DND-41 (cell line): ENCODE measurements at regions not wholly inside any gene's neighbourhood (a gene's known extent, or its start where the extent isn't known, plus 50 kb on each side); places are given as distances from the start of the nearest gene placed in this dataset.
"Not testable (repeated sequence)": the region's sequence is repeated elsewhere in the genome, so short reads cannot be mapped to it uniquely, and the experiment has no call there.

Experiments
- CTCF ChIP-seq: IDR thresholded peaks from 2 replicates; pipeline ENCODE4 v1.5.1; 2012; ENCODE audit warnings: borderline replicate concordance, low read length, moderate library complexity, mild to moderate bottlenecking; ENCODE audit not compliant: poor library complexity, severe bottlenecking; ENCODE audit errors: extremely low read depth
- EZH2 ChIP-seq: IDR thresholded peaks from 3 replicates; pipeline ENCODE4 v1.6.1; 2012; ENCODE audit warnings: borderline replicate concordance, low read depth, mild to moderate bottlenecking, moderate library complexity, low read length, inconsistent platforms; ENCODE audit not compliant: severe bottlenecking

DNA sequence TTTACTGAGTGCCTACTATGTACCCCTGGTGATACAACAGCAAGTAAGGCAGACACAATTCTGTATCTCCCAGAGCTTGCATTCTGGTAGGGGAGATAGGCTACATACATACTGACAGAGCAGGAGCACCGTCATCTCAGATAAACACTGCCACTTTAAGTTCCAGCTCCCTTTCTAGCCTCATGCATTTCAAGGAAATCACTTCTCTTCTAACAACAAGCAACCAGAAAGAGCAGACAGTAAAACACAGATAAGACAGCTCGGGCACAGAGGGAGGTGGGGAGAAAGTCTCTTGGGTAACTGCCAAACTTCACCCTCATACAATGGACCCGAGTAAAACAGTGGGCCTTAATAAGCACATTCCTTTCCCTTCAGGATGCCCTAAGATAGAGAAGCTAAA lies 169.6 kb downstream of the UTP18 start:
- TF ChIP-seq CTCF, EZH2: not testable (repeated sequence)
